ENCODE measurements at regions not wholly inside any gene's neighbourhood (a gene's known extent, or its start where the extent isn't known, plus 50 kb on each side); places are given as distances from the start of the nearest gene placed in this dataset.

- ATAC-seq = no peak
- no peak for TF ChIP-seq ZFP30 (CRISPR knock-in tag; IDR thresholded peaks at IDR 0.05)
- TF ChIP-seq ZNF565 (CRISPR knock-in tag; conservative IDR thresholded peaks at IDR 0.05; ENCODE audit: low read depth) = no peak
- no peak for TF ChIP-seq CSDC2 (CRISPR knock-in tag; IDR thresholded peaks at IDR 0.05)
- no peak for TF ChIP-seq TOX (CRISPR knock-in tag; IDR thresholded peaks at IDR 0.05; ENCODE audit: borderline replicate concordance)
Measured at GRCh38 chr12:94033101-94033500, 115.3 kb upstream of the PLXNC1 start.

GRCh38 chr12:94033784-94034183 is 114.6 kb upstream of the PLXNC1 start:
- no peak for TF ChIP-seq ZNF70 (CRISPR knock-in tag; IDR thresholded peaks at IDR 0.05)
- no peak for TF ChIP-seq OSR1 (CRISPR knock-in tag; IDR thresholded peaks at IDR 0.05)
- no peak for TF ChIP-seq ESRRG (CRISPR knock-in tag; IDR thresholded peaks at IDR 0.05)
- no peak for TF ChIP-seq SNAI2 (CRISPR knock-in tag; IDR thresholded peaks at IDR 0.05)
- no peak for TF ChIP-seq ARNTL (CRISPR knock-in tag; IDR thresholded peaks at IDR 0.05; ENCODE audit: borderline replicate concordance, low read depth)
- TF ChIP-seq ZFP3 (CRISPR knock-in tag; IDR thresholded peaks at IDR 0.05) = no peak
- no peak for TF ChIP-seq TOX (CRISPR knock-in tag; IDR thresholded peaks at IDR 0.05; ENCODE audit: borderline replicate concordance)
- TF ChIP-seq ZC3H10 (CRISPR knock-in tag; IDR thresholded peaks at IDR 0.05) = no peak
- TF ChIP-seq ZFP30 (CRISPR knock-in tag; IDR thresholded peaks at IDR 0.05) = no peak
- no peak for TF ChIP-seq ISL1 (CRISPR knock-in tag; IDR thresholded peaks at IDR 0.05)
- TF ChIP-seq RARB (CRISPR knock-in tag; IDR thresholded peaks at IDR 0.05) = no peak
- TF ChIP-seq ZNF8 (CRISPR knock-in tag; IDR thresholded peaks at IDR 0.05) = no peak
- no peak for TF ChIP-seq ZNF565 (CRISPR knock-in tag; conservative IDR thresholded peaks at IDR 0.05; ENCODE audit: low read depth)
- no peak for TF ChIP-seq PATZ1 (CRISPR knock-in tag; IDR thresholded peaks at IDR 0.05; ENCODE audit: borderline replicate concordance)
- no peak for ATAC-seq

- no peak for ATAC-seq
- TF ChIP-seq ESRRG (CRISPR knock-in tag; IDR thresholded peaks at IDR 0.05) (no peak), ZFP3 (CRISPR knock-in tag; IDR thresholded peaks at IDR 0.05) (no peak), ZFP30 (CRISPR knock-in tag; IDR thresholded peaks at IDR 0.05) (no peak), SNAI2 (CRISPR knock-in tag; IDR thresholded peaks at IDR 0.05) (no peak), TOX (CRISPR knock-in tag; IDR thresholded peaks at IDR 0.05; ENCODE audit: borderline replicate concordance) (no peak), RARB (CRISPR knock-in tag; IDR thresholded peaks at IDR 0.05) (no peak), ARNTL (CRISPR knock-in tag; IDR thresholded peaks at IDR 0.05; ENCODE audit: borderline replicate concordance, low read depth) (no peak), PATZ1 (CRISPR knock-in tag; IDR thresholded peaks at IDR 0.05; ENCODE audit: borderline replicate concordance) (no peak), ZNF70 (CRISPR knock-in tag; IDR thresholded peaks at IDR 0.05) (no peak)
Measured at GRCh38 chr12:94037444-94037843, 110.9 kb upstream of the PLXNC1 start.

GRCh38 chr12:94038605-94039004 is 109.8 kb upstream of the PLXNC1 start:
- TF ChIP-seq CSDC2 (CRISPR knock-in tag; IDR thresholded peaks at IDR 0.05) (no peak), ZFP30 (CRISPR knock-in tag; IDR thresholded peaks at IDR 0.05) (no peak), BACH2 (CRISPR knock-in tag; IDR thresholded peaks at IDR 0.05; ENCODE audit: borderline replicate concordance) (no peak), TSHZ2 (CRISPR knock-in tag; IDR thresholded peaks at IDR 0.05) (no peak), ZFP3 (CRISPR knock-in tag; IDR thresholded peaks at IDR 0.05) (no peak)
- ATAC-seq = no peak

- ATAC-seq = no peak
- no peak for TF ChIP-seq ZNF565 (CRISPR knock-in tag; conservative IDR thresholded peaks at IDR 0.05; ENCODE audit: low read depth)
- no peak for TF ChIP-seq ISL1 (CRISPR knock-in tag; IDR thresholded peaks at IDR 0.05)
- no peak for TF ChIP-seq ZC3H10 (CRISPR knock-in tag; IDR thresholded peaks at IDR 0.05)
- no peak for TF ChIP-seq ESRRG (CRISPR knock-in tag; IDR thresholded peaks at IDR 0.05)
- no peak for TF ChIP-seq OSR1 (CRISPR knock-in tag; IDR thresholded peaks at IDR 0.05)
- TF ChIP-seq ZFP30 (CRISPR knock-in tag; IDR thresholded peaks at IDR 0.05) = no peak
- TF ChIP-seq CSRNP3 (CRISPR knock-in tag; IDR thresholded peaks at IDR 0.05) = no peak
- no peak for TF ChIP-seq CSDC2 (CRISPR knock-in tag; IDR thresholded peaks at IDR 0.05)
- TF ChIP-seq ZFP3 (CRISPR knock-in tag; IDR thresholded peaks at IDR 0.05) = no peak
- TF ChIP-seq PPARA (CRISPR knock-in tag; IDR thresholded peaks at IDR 0.05; ENCODE audit: borderline replicate concordance) = no peak
- TF ChIP-seq CREB5 (CRISPR knock-in tag; IDR thresholded peaks at IDR 0.05; ENCODE audit: low read depth) = no peak
- no peak for TF ChIP-seq POU6F1 (CRISPR knock-in tag; IDR thresholded peaks at IDR 0.05; ENCODE audit: borderline replicate concordance, low read depth)
- no peak for TF ChIP-seq GLIS3 (CRISPR knock-in tag; IDR thresholded peaks at IDR 0.05)
Measured at GRCh38 chr12:94039199-94039840, 109.1 kb upstream of the PLXNC1 start.
